ENCODE measurements at regions not wholly inside any gene's neighbourhood (a gene's known extent, or its start where the extent isn't known, plus 50 kb on each side); places are given as distances from the start of the nearest gene placed in this dataset.
A peak's percentile ranks its signal among the peaks of the same experiment; 100 is the strongest.

DNA sequence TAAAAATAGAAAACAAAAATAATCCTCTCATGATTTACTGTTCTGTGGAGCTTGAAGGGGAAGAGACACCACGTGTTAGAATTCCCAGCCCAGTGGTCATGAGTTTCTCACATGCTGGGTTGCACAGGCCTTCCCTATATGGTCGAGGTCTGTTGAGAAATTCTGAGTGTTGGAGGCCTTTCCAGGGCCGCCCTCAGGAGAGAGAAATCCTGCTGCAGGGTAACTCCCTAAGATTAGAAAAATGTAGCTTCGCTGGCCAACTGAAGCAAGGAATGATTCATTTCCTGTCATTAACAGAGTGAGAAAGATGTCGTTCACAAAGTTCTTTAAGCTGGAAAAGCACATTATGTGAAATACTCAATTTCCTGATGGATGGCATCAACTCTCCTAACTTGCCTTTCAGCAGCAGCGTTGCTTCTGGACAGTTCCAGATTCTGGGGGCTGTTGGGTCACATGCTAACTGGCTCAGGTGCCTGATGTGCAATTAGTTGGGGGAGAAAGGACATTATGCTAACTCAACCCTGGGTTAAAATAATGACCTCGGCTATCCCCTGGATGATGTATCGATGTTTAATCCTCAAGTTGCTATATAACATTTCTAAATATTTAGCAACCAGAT lies 104.8 kb upstream of the CD180 start:
- DNase-seq (ENCODE audit: low read depth): peak; percentile 92
- no peaks in the 10 kb centered on the region for H3K79me2 ChIP-seq (ENCODE audit: insufficient read depth, low read length)
- peak overlapping the region; percentile 96 for H3K27ac Mint-ChIP-seq (ENCODE audit: unreplicated experiment)
- peaks cover 39% of the 10 kb centered on the region for H3K4me1 ChIP-seq (ENCODE audit: insufficient read depth, low read length)
- no peaks in the 10 kb centered on the region for H3K27me3 Mint-ChIP-seq (ENCODE audit: low read depth, unreplicated experiment)
- H3K9me3 ChIP-seq (ENCODE audit: insufficient read depth, low read depth, low read length): no peaks in the 10 kb centered on the region
- H3K36me3 ChIP-seq (ENCODE audit: insufficient read depth, low read length): no peaks in the 10 kb centered on the region
- peaks cover 1% of the 10 kb centered on the region for H3K36me3 Mint-ChIP-seq (ENCODE audit: low read depth, unreplicated experiment)
- H3K4me3 Mint-ChIP-seq (ENCODE audit: unreplicated experiment): peak overlapping the region; percentile 41
- no peaks in the 10 kb centered on the region for H4K20me1 ChIP-seq (ENCODE audit: insufficient read depth, low read length)
- H2AFZ ChIP-seq (ENCODE audit: low read depth, low read length): no peak overlapping the region
- H3K9me3 Mint-ChIP-seq (ENCODE audit: unreplicated experiment): peaks cover 4% of the 10 kb centered on the region
- H3K27ac ChIP-seq (ENCODE audit: low read depth, low read length): peak overlapping the region; percentile 37
- peak overlapping the region; percentile 2 for H3K4me2 ChIP-seq (ENCODE audit: low read length)
- FAIRE-seq: peak; percentile 23
- no peaks in the 10 kb centered on the region for H3K27me3 ChIP-seq (ENCODE audit: insufficient read depth, low read length)
- TF ChIP-seq, protein P1, sequence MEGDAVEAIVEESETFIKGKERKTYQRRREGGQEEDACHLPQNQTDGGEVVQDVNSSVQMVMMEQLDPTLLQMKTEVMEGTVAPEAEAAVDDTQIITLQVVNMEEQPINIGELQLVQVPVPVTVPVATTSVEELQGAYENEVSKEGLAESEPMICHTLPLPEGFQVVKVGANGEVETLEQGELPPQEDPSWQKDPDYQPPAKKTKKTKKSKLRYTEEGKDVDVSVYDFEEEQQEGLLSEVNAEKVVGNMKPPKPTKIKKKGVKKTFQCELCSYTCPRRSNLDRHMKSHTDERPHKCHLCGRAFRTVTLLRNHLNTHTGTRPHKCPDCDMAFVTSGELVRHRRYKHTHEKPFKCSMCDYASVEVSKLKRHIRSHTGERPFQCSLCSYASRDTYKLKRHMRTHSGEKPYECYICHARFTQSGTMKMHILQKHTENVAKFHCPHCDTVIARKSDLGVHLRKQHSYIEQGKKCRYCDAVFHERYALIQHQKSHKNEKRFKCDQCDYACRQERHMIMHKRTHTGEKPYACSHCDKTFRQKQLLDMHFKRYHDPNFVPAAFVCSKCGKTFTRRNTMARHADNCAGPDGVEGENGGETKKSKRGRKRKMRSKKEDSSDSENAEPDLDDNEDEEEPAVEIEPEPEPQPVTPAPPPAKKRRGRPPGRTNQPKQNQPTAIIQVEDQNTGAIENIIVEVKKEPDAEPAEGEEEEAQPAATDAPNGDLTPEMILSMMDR (IDR thresholded peaks at IDR 0.05; ENCODE audit: insufficient read depth, low read depth, low read length): no peak
- no peak for TF ChIP-seq EZH2 (IDR thresholded peaks at IDR 0.05; ENCODE audit: insufficient read depth, low read length)
- no peak overlapping the region for H3K9ac ChIP-seq (ENCODE audit: low read length)
- H3K4me3 ChIP-seq (ENCODE audit: insufficient read depth, low read depth, low read length): no peak overlapping the region
- H3K4me1 Mint-ChIP-seq (ENCODE audit: low read depth, unreplicated experiment): peaks cover 36% of the 10 kb centered on the region

- peak overlapping the region; percentile 96 for H3K27ac Mint-ChIP-seq (ENCODE audit: unreplicated experiment)
- no peak for DNase-seq (ENCODE audit: low read depth)
- H3K4me3 Mint-ChIP-seq (ENCODE audit: unreplicated experiment): no peak overlapping the region
- H2AFZ ChIP-seq (ENCODE audit: low read depth, low read length): no peak overlapping the region
- no peak overlapping the region for H3K4me2 ChIP-seq (ENCODE audit: low read length)
- peaks cover 1% of the 10 kb centered on the region for H3K36me3 Mint-ChIP-seq (ENCODE audit: low read depth, unreplicated experiment)
- no peaks in the 10 kb centered on the region for H4K20me1 ChIP-seq (ENCODE audit: insufficient read depth, low read length)
- H3K9me3 ChIP-seq (ENCODE audit: insufficient read depth, low read depth, low read length): no peaks in the 10 kb centered on the region
- H3K4me1 Mint-ChIP-seq (ENCODE audit: low read depth, unreplicated experiment): peaks cover 30% of the 10 kb centered on the region
- TF ChIP-seq, protein P1 (IDR thresholded peaks at IDR 0.05; ENCODE audit: insufficient read depth, low read depth, low read length): no peak
- TF ChIP-seq EZH2 (IDR thresholded peaks at IDR 0.05; ENCODE audit: insufficient read depth, low read length): no peak
- H3K27me3 Mint-ChIP-seq (ENCODE audit: low read depth, unreplicated experiment): no peaks in the 10 kb centered on the region
- peaks cover 4% of the 10 kb centered on the region for H3K9me3 Mint-ChIP-seq (ENCODE audit: unreplicated experiment)
- H3K4me3 ChIP-seq (ENCODE audit: insufficient read depth, low read depth, low read length): no peak overlapping the region
- no peak for FAIRE-seq
- H3K27me3 ChIP-seq (ENCODE audit: insufficient read depth, low read length): no peaks in the 10 kb centered on the region
- no peaks in the 10 kb centered on the region for H3K36me3 ChIP-seq (ENCODE audit: insufficient read depth, low read length)
- H3K79me2 ChIP-seq (ENCODE audit: insufficient read depth, low read length): no peaks in the 10 kb centered on the region
- H3K9ac ChIP-seq (ENCODE audit: low read length): no peak overlapping the region
- no peak overlapping the region for H3K27ac ChIP-seq (ENCODE audit: low read depth, low read length)
- H3K4me1 ChIP-seq (ENCODE audit: insufficient read depth, low read length): peaks cover 28% of the 10 kb centered on the region
Observed at GRCh38 chr5:67300326-67300725, 103.7 kb upstream of the CD180 start.

DNA sequence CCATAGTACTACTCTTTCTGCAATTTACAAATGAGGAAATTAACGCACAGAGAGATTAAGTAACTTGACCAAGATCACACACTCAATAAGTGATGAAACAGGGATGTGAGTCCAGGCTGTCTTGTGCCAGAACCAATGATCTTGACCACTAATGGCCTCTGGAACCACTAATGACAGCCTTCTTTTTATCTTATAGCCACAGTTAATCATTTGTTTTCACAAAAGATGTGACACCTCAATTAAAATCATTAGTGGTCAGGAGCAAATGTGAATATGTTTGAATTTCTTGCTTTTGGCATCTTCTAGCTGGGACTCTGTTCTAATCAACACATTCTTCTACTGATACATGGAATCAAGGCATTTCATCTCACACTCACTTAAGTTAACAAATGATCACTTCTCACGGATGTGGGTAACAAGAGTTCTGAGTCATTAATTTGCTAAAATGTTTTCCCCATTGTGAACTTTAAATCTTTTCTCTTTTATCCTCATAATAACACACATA lies 102.7 kb upstream of the CD180 start:
- H3K27ac Mint-ChIP-seq (ENCODE audit: unreplicated experiment): no peak overlapping the region
- TF ChIP-seq EZH2 (IDR thresholded peaks at IDR 0.05; ENCODE audit: insufficient read depth, low read length): no peak
- TF ChIP-seq, protein P1 (IDR thresholded peaks at IDR 0.05; ENCODE audit: insufficient read depth, low read depth, low read length): no peak
- H3K27me3 Mint-ChIP-seq (ENCODE audit: low read depth, unreplicated experiment): no peaks in the 10 kb centered on the region
- peaks cover 32% of the 10 kb centered on the region for H3K4me1 Mint-ChIP-seq (ENCODE audit: low read depth, unreplicated experiment)
- H3K4me3 ChIP-seq (ENCODE audit: insufficient read depth, low read depth, low read length): no peak overlapping the region
- peak; percentile 96 for DNase-seq (ENCODE audit: low read depth)
- H3K9ac ChIP-seq (ENCODE audit: low read length): no peak overlapping the region
- no peak for FAIRE-seq
- H3K36me3 ChIP-seq (ENCODE audit: insufficient read depth, low read length): no peaks in the 10 kb centered on the region
- H3K4me1 ChIP-seq (ENCODE audit: insufficient read depth, low read length): peaks cover 19% of the 10 kb centered on the region
- H3K4me3 Mint-ChIP-seq (ENCODE audit: unreplicated experiment): no peak overlapping the region
- H3K9me3 Mint-ChIP-seq (ENCODE audit: unreplicated experiment): peaks cover 4% of the 10 kb centered on the region
- H3K9me3 ChIP-seq (ENCODE audit: insufficient read depth, low read depth, low read length): no peaks in the 10 kb centered on the region
- H3K27me3 ChIP-seq (ENCODE audit: insufficient read depth, low read length): no peaks in the 10 kb centered on the region
- H3K4me2 ChIP-seq (ENCODE audit: low read length): no peak overlapping the region
- H3K79me2 ChIP-seq (ENCODE audit: insufficient read depth, low read length): no peaks in the 10 kb centered on the region
- no peak overlapping the region for H2AFZ ChIP-seq (ENCODE audit: low read depth, low read length)
- no peaks in the 10 kb centered on the region for H4K20me1 ChIP-seq (ENCODE audit: insufficient read depth, low read length)
- no peak overlapping the region for H3K27ac ChIP-seq (ENCODE audit: low read depth, low read length)
- peaks cover 1% of the 10 kb centered on the region for H3K36me3 Mint-ChIP-seq (ENCODE audit: low read depth, unreplicated experiment)

Data from astrocyte (in vitro differentiated cells and primary cell).